H1 (cell line): ENCODE measurements at regions not wholly inside any gene's neighbourhood (a gene's known extent, or its start where the extent isn't known, plus 50 kb on each side); places are given as distances from the start of the nearest gene placed in this dataset.

ENCODE experiments used
- CTCF ChIA-PET: fragments of 300-600 bp; sonication (Branson Sonifier 250); formaldehyde crosslinking; loops from one replicate; lab custom pipeline; 2021; ENCODE audit not compliant: partially characterized antibody; lab: Charles Lee
- POLR2A ChIA-PET: fragments of 300-600 bp; sonication (Branson Sonifier 250); formaldehyde crosslinking; loops from one replicate; lab custom pipeline; 2021; ENCODE audit warnings: inconsistent platforms; ENCODE audit not compliant: partially characterized antibody; lab: Charles Lee
- DNase-seq, 2 experiments: peaks; one replicate each; pipeline versions ENCODE4 v3.0.0 to v3.0.0-alpha.2; 2010 to 2022; ENCODE audit warnings: low spot score in 2 of 2, low read depth in 1 of 2, mixed read lengths in 1 of 2
- FAIRE-seq: peaks from 2 replicates; lab custom pipeline; 2011; peaks lifted over from hg19 to GRCh38; lab: Jason Lieb, UNC
- H2AFZ ChIP-seq: 2 replicates; pipeline ENCODE4 v1.8.1; 2012; ENCODE audit warnings: low read length, inconsistent platforms
- H2AK5ac ChIP-seq: 2 replicates; pipeline ENCODE4 v1.6.1; 2013; ENCODE audit warnings: low read depth, low read length
- H2BK120ac ChIP-seq: replicated peaks from 2 replicates; pipeline ENCODE3; 2013; ENCODE audit warnings: low read depth, low read length, inconsistent platforms
- H2BK12ac ChIP-seq: 2 replicates; pipeline ENCODE4 v1.6.1; 2013; ENCODE audit warnings: low read depth, low read length
- H2BK15ac ChIP-seq: 2 replicates; pipeline ENCODE4 v1.6.1; 2013; ENCODE audit warnings: low read length
- H2BK20ac ChIP-seq: 2 replicates; pipeline ENCODE4 v1.6.1; 2013; ENCODE audit warnings: low read length
- H2BK5ac ChIP-seq: 2 replicates; pipeline ENCODE4 v1.6.1; 2013; ENCODE audit warnings: low read depth, low read length
- H3K14ac ChIP-seq: 2 replicates; pipeline ENCODE4 v1.6.1; 2013; ENCODE audit warnings: inconsistent platforms; ENCODE audit not compliant: insufficient read length
- H3K18ac ChIP-seq: 2 replicates; pipeline ENCODE4 v1.6.1; 2013; ENCODE audit warnings: low read length; ENCODE audit errors: extremely low read depth
- H3K23ac ChIP-seq: 2 replicates; pipeline ENCODE4 v1.6.1; 2013; ENCODE audit warnings: inconsistent platforms; ENCODE audit not compliant: insufficient read length
- H3K23me2 ChIP-seq: 2 replicates; pipeline ENCODE4 v1.6.1; 2013; ENCODE audit warnings: low read depth, low read length
- H3K27ac ChIP-seq: 2 replicates; pipeline ENCODE4 v1.6.1; 2011; ENCODE audit warnings: low read depth, low read length, inconsistent platforms
- H3K27me3 ChIP-seq, 4 experiments: replicated peaks in 1 of 4; 1 replicate in 1 of 4; 2 replicates in 3 of 4; pipeline versions ENCODE4 v1.6.1 to v1.8.1; 2011 to 2013; ENCODE audit warnings: low read length in 3 of 4, mild to moderate bottlenecking in 3 of 4, inconsistent platforms in 2 of 4, mixed read lengths in 2 of 4, moderate library complexity in 1 of 4; ENCODE audit not compliant: control insufficient read depth in 3 of 4, insufficient read depth in 3 of 4; ENCODE audit errors: extremely low read depth in 1 of 4
- H3K36me3 ChIP-seq, 4 experiments: 2 replicates each; pipeline versions ENCODE4 v1.6.1 to v1.8.1; 2011 to 2013; ENCODE audit warnings: mild to moderate bottlenecking in 4 of 4, low read length in 3 of 4, moderate library complexity in 2 of 4, control low read depth in 1 of 4, inconsistent platforms in 1 of 4; ENCODE audit not compliant: insufficient read depth in 4 of 4, control insufficient read depth in 2 of 4
- H3K4ac ChIP-seq: replicated peaks from 2 replicates; pipeline ENCODE3; 2013; ENCODE audit warnings: low read length, low read depth, mixed read lengths, inconsistent platforms; ENCODE audit not compliant: insufficient read length
- H3K4me1 ChIP-seq, 4 experiments: replicated peaks in 1 of 4; 1 replicate in 1 of 4; 2 replicates in 3 of 4; pipeline versions ENCODE4 v1.6.1 to v1.8.1; 2011 to 2013; ENCODE audit warnings: low read length in 3 of 4, inconsistent platforms in 2 of 4, mixed read lengths in 1 of 4; ENCODE audit not compliant: insufficient read depth in 4 of 4, control insufficient read depth in 3 of 4
- H3K4me2 ChIP-seq, 2 experiments: 2 replicates each; pipeline versions ENCODE4 v1.6.1 to v1.8.1; 2011 to 2013; ENCODE audit warnings: low read depth in 2 of 2, low read length in 2 of 2, control low read depth in 1 of 2, inconsistent platforms in 1 of 2, mild to moderate bottlenecking in 1 of 2; ENCODE audit not compliant: insufficient read depth in 1 of 2
- H3K4me3 ChIP-seq, 4 experiments: fragments of 200-600, 300-600 bp in 1 of 4; sonication (generic), shearing (Covaris generic), sonication (Bioruptor Twin) in 1 of 4; 2 replicates each; pipeline versions ENCODE4 v1.5.1 to v1.8.1; 2011 to 2016; ENCODE audit warnings: low read length in 4 of 4, low read depth in 3 of 4, control low read depth in 2 of 4, inconsistent platforms in 2 of 4, mild to moderate bottlenecking in 2 of 4, mixed read lengths in 1 of 4, moderate library complexity in 1 of 4; ENCODE audit not compliant: insufficient read depth in 2 of 4; ENCODE audit errors: extremely low read depth in 1 of 4
- H3K56ac ChIP-seq: replicated peaks from 2 replicates; pipeline ENCODE3; 2013; ENCODE audit warnings: low read depth, mild to moderate bottlenecking, mixed read lengths, low read length, inconsistent platforms; ENCODE audit not compliant: insufficient read length
- H3K79me1 ChIP-seq: 2 replicates; pipeline ENCODE4 v1.6.1; 2013; ENCODE audit warnings: low read depth, low read length, control low read depth
- H3K79me2 ChIP-seq, 2 experiments: 2 replicates each; pipeline versions ENCODE4 v1.6.1 to v1.8.1; 2012 to 2013; ENCODE audit warnings: low read length in 2 of 2, mild to moderate bottlenecking in 2 of 2, inconsistent platforms in 1 of 2; ENCODE audit not compliant: insufficient read depth in 2 of 2, control insufficient read depth in 1 of 2
- H3K9ac ChIP-seq, 4 experiments: replicated peaks in 1 of 4; 1 replicate in 1 of 4; 2 replicates in 3 of 4; pipeline versions ENCODE4 v1.6.1 to v1.8.1; 2011 to 2013; ENCODE audit warnings: low read depth in 3 of 4, low read length in 3 of 4, control low read depth in 2 of 4, mild to moderate bottlenecking in 2 of 4, moderate library complexity in 2 of 4, inconsistent platforms in 1 of 4; ENCODE audit errors: extremely low read depth in 1 of 4
- H3K9me3 ChIP-seq, 2 experiments: 2 replicates each; pipeline versions ENCODE4 v1.6.1 to v1.8.1; 2012 to 2013; ENCODE audit warnings: mild to moderate bottlenecking in 2 of 2, moderate library complexity in 2 of 2, control low read depth in 1 of 2, inconsistent platforms in 1 of 2, low read depth in 1 of 2, low read length in 1 of 2, mixed read lengths in 1 of 2; ENCODE audit not compliant: insufficient read depth in 2 of 2
- H4K20me1 ChIP-seq, 2 experiments: replicated peaks in 1 of 2; 2 replicates each; pipeline versions ENCODE3 to v1.8.1; 2011 to 2013; ENCODE audit warnings: inconsistent platforms in 2 of 2, low read length in 2 of 2, mild to moderate bottlenecking in 1 of 2; ENCODE audit not compliant: insufficient read depth in 2 of 2, control insufficient read depth in 1 of 2
- H4K5ac ChIP-seq: 2 replicates; pipeline ENCODE4 v1.6.1; 2013; ENCODE audit warnings: low read length, low read depth, mixed read lengths, inconsistent platforms; ENCODE audit not compliant: insufficient read length
- H4K8ac ChIP-seq: 2 replicates; pipeline ENCODE4 v1.8.0; 2013; ENCODE audit warnings: mild to moderate bottlenecking, moderate library complexity, low read length, inconsistent platforms; ENCODE audit not compliant: insufficient read depth; ENCODE audit errors: extremely low read depth
- H4K91ac ChIP-seq: replicated peaks from 2 replicates; pipeline ENCODE3; 2013; ENCODE audit warnings: low read length, mixed read lengths, inconsistent platforms; ENCODE audit not compliant: insufficient read length
- SAP30 ChIP-seq: fragments of 300-600 bp; sonication (generic); IDR thresholded peaks from 2 replicates; pipeline ENCODE4 v1.7.1; 2012; ENCODE audit warnings: low read length, moderate library complexity, mild to moderate bottlenecking, inconsistent platforms; ENCODE audit not compliant: insufficient read depth, insufficient replicate concordance
- SIRT6 ChIP-seq: IDR thresholded peaks from one replicate; pipeline ENCODE4 v1.7.1; 2012; ENCODE audit warnings: low read length, inconsistent platforms
- TAF1 ChIP-seq: IDR thresholded peaks from 2 replicates; pipeline ENCODE4 v1.6.1; 2011; ENCODE audit warnings: mild to moderate bottlenecking, low read depth, low read length
- WGBS, 2 experiments: shearing (Covaris generic) in 1 of 2; methylation state at CpG; one replicate each; pipeline versions ENCODE4 v1.1.6 to v1.1.7; 2013 to 2015; ENCODE audit warnings: low lambda C conversion rate in 2 of 2, mixed read lengths in 2 of 2, inconsistent platforms in 1 of 2, low coverage in 1 of 2, missing lambda C conversion rate in 1 of 2; ENCODE audit not compliant: insufficient replicate concordance in 2 of 2, insufficient coverage in 1 of 2, insufficient read length in 1 of 2; ENCODE audit errors: extremely low coverage in 1 of 2, missing lambda C conversion rate in 1 of 2; 5-methylcytosine and 5-hydroxymethylcytosine counted together
- TF ChIP-seq, protein P1 (sequence below): IDR thresholded peaks from 2 replicates; pipeline ENCODE4 v1.6.1; 2011; ENCODE audit warnings: low read length, improper control_type of control experiment

DNA sequence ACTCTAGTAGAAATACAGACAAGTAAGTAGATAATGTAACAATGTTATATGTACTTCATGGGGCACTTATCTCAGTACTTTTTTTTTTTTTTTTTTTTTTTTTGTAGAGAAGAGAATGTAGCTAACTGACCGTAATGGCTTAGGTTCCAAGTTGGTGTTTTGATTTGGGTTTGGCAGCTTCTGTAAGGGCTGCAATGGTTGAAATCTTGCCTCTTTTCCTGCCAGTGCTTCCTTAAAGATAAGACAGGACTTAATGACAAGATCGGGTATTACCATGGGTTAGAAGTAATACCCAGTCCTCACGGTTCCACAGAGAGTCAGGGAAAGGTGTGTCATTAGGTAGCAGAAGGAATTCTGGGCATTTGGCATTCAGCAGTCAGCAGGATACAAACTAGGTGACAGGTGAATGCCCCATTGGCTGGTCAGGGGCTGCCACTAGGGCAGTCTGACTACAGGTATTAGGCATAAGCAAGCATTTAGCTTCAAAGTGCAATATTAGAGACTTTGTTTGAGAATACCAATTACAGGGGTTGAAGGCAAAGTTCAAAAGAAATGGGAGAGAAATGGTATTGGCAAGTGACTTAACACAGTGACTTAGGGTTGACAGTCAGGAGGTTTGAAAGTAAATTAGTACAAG lies 189.4 kb upstream of the RND3 start:
- CTCF ChIA-PET: no interaction called here
- no peak overlapping the region for H3K14ac ChIP-seq
- TF ChIP-seq SIRT6: no peak
- TF ChIP-seq TAF1: no peak
- TF ChIP-seq SAP30: no peak
- TF ChIP-seq, protein P1, sequence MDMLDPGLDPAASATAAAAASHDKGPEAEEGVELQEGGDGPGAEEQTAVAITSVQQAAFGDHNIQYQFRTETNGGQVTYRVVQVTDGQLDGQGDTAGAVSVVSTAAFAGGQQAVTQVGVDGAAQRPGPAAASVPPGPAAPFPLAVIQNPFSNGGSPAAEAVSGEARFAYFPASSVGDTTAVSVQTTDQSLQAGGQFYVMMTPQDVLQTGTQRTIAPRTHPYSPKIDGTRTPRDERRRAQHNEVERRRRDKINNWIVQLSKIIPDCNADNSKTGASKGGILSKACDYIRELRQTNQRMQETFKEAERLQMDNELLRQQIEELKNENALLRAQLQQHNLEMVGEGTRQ: no peak
- H3K9me3 ChIP-seq: no peaks in the 10 kb centered on the region; a peak in 1 of 4 replicates
- H2AFZ ChIP-seq: no peak overlapping the region
- POLR2A ChIA-PET: no interaction called here
- no peaks in the 10 kb centered on the region for H3K36me3 ChIP-seq
- no peak overlapping the region for H2BK15ac ChIP-seq
- H3K18ac ChIP-seq: no peak overlapping the region
- no peak overlapping the region for H2BK12ac ChIP-seq
- no peak overlapping the region for H2BK5ac ChIP-seq
- H3K27me3 ChIP-seq: no peaks in the 10 kb centered on the region
- H3K23me2 ChIP-seq: no peaks in the 10 kb centered on the region
- no peak overlapping the region; a peak in 1 of 7 replicates for H3K9ac ChIP-seq
- H3K4me3 ChIP-seq: no peak overlapping the region
- no peak overlapping the region for H2BK20ac ChIP-seq
- H3K79me2 ChIP-seq: no peaks in the 10 kb centered on the region
- FAIRE-seq (no peak), DNase-seq (no peak)
- no peak overlapping the region for H4K5ac ChIP-seq
- H3K4me1 ChIP-seq: peaks cover 2 to 9% (median 4%) of the 10 kb centered on the region in 4 experiments; a peak in 4 of 7 replicates
- no peaks in the 10 kb centered on the region for H3K79me1 ChIP-seq
- H2AK5ac ChIP-seq: no peak overlapping the region
- H4K91ac ChIP-seq: no peak overlapping the region
- H2BK120ac ChIP-seq: no peak overlapping the region
- H3K56ac ChIP-seq: no peak overlapping the region
- H3K23ac ChIP-seq: no peak overlapping the region
- H4K8ac ChIP-seq: no peak overlapping the region
- no peak overlapping the region for H3K4me2 ChIP-seq
- no peaks in the 10 kb centered on the region for H4K20me1 ChIP-seq
- no peak overlapping the region for H3K27ac ChIP-seq
- WGBS, 2 experiments: 86% methylated on average over 3 of the region's 3 CpGs; no CpG with 5 or more reads in 1 of the 2 experiments
- no peak overlapping the region for H3K4ac ChIP-seq
